ENCODE measurements at regions not wholly inside any gene's neighbourhood (a gene's known extent, or its start where the extent isn't known, plus 50 kb on each side); places are given as distances from the start of the nearest gene placed in this dataset.

DNA sequence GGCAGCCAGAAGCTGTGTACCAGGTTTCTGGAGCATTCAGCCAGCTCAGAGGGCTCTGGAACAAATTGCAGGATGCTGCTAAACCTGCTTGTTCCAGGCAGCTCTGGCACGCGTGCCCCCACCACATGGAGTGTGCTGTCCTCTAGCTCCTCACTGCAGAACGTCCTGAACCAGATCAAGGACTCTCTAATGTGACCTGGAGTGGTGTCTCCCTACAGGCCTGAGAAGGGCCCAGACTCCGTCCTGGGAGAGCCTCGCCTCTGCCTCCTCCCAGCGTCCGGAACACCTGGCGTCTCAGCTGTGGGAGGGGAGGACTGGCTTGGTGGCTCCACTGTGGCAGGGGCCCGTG lies 115.6 kb upstream of the GPC1 start:
- no peak for DNase-seq (ENCODE audit: low read depth)

DNA sequence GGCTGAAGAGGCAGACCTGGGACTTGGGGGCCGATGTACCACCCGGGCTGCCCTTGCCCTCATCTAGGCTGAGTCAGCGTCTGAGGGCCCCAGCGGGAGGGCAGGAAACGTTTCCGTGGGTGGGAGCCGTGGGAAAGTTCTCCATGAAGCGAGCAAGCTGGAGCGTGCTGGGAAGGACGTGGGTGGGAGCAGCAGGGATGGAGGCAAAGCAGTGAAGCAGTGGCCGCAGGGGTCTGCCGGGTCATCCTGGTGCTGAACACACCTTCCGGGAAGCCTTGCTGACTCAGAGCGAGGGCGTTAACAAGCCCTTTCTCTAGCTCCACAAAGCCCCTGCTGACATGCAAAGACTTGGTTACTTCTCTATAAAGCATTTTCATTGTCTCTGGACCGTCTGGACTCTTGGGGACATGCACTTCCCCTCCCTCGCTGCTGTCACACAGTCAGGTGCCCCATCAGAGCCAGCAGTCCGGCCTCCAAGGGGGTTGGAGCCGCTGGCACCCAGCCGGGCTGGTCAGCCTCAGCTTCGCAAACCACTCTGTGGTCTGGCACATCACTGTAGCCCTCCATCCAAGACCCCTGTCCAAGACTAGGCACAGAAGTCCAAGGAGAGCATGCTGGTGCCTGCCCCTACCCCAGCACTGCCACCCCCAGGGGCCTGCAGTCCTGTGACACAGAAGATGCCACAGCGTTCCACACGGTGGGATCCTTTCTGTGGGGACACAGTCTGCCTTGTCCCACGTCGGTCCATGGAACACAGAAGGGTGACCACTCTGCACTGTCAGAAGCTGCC lies 115.1 kb upstream of the GPC1 start:
- no peak for DNase-seq (ENCODE audit: low read depth)

DNA sequence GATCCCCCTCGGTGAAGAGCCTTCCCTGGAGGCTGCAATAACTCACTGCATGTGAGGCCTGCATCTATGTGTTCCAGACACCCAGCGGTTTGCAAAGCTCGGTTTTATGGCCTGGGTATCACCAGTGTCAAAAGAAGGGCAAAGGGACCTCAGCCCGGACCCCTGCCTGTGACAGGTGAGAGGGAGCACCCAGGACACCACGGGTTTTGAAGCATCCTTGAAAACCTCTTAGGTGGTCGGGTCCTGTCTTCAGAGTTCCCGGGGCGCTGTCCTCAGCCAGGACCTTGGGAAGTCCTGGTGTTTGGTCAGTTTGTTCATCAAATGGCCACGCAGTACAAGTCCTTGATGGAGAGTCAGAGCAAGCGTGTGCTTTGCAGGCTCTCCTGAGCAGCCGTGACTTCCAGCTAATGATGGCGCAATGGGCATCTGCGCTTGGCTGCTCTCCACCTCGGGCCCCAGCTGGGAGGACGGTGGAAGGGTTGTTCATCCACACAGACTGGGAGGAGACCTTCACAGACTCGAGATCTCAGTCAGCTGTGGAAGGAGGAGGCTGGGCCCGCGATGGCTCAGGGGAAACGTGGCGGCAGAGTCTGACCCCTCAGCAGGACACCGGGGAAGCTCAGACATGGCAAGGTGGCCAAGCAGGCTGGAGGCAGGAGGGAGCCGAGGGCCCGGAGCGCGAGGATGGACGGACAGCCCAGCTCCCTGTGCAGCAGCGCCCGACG lies 113.1 kb upstream of the GPC1 start:
- no peak for DNase-seq (ENCODE audit: low read depth)

DNA sequence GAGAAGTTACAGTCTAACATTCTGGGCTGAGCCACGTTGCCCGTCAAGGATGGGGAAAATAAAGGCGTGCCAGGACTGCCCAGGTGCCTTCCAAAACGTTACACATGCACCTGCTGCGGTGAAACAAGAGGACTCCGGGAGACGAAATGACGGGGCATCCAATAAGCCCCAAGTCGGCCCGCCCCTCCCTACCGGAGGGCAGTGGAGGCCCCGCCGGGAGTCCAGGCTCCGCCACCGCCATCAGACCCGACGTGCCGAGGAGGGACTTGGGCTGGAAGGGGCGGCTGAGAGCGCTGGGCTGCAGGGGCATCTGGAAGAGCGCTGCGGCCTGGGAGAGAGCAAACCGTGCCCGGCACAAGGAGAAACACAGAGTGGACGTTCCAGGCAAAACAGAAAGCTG lies 112.5 kb upstream of the GPC1 start:
- no peak for DNase-seq (ENCODE audit: low read depth)

DNA sequence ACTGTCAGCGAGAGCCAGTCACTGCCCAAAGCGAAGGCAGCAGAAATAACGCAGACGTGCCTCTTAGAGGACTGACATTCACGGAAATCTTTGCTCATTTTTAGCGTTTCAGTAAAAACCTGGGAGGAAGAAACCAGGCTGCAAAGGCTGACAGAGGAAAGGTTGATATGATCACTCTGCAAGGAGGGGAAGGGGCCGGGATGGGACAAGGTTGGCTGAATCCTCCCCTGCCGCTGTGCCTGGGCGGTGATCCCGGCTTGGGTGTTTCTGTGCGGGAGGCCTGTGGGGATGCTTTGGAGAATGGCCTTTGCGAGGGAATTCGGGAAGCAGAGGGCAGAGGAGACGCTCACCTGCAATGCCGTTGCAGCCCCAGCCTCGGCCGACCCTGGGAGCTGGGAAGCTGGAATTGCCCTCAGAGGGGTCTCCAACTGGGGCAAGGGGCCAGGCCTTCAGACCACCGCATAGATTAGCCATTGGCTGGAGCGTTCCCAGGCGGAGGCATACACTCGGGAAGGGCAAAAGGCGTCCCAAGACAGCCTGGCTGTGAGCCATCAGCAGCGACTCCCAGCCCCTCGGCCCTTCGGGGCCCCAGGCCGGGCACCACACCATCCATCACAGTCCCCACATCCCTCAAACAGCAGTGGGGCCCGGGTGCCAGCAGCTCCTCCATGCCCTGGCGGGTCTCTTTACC lies 111.7 kb upstream of the GPC1 start:
- DNase-seq (ENCODE audit: low read depth), result no peak

DNA sequence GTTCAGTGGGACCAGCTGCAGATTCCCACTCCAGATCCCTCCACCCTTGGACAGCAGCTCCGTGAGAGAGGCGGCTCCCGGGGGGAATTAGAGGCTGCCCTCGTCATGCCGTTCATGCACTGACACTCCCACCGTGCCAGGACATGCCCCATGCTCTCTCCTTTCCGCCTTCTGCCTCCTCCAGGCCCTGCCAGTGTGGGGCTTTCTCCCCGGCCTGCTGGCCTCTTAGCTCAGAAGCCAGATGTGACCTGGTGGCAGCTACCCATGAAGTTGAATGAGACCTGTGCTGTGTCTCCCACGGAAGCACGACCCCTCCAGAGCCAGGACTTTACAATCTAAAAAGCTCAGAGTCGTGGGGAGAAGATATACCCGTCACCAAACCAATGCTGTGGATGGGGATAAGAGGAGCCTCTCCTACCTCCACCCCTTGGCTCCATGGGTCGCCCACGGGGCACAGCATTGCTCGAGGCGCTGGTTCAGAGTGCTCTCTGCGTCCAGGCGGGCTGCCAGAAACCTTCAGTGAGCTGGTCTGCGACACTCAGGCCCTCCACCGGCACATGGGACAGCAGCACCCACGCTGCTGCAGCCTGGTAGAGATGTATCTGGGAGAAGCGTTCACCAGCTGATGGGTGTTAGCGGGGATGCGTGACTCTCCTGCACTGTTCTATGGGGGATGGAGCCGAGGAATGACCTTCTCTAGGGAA lies 111.0 kb upstream of the GPC1 start:
- no peak for DNase-seq (ENCODE audit: low read depth)

DNA sequence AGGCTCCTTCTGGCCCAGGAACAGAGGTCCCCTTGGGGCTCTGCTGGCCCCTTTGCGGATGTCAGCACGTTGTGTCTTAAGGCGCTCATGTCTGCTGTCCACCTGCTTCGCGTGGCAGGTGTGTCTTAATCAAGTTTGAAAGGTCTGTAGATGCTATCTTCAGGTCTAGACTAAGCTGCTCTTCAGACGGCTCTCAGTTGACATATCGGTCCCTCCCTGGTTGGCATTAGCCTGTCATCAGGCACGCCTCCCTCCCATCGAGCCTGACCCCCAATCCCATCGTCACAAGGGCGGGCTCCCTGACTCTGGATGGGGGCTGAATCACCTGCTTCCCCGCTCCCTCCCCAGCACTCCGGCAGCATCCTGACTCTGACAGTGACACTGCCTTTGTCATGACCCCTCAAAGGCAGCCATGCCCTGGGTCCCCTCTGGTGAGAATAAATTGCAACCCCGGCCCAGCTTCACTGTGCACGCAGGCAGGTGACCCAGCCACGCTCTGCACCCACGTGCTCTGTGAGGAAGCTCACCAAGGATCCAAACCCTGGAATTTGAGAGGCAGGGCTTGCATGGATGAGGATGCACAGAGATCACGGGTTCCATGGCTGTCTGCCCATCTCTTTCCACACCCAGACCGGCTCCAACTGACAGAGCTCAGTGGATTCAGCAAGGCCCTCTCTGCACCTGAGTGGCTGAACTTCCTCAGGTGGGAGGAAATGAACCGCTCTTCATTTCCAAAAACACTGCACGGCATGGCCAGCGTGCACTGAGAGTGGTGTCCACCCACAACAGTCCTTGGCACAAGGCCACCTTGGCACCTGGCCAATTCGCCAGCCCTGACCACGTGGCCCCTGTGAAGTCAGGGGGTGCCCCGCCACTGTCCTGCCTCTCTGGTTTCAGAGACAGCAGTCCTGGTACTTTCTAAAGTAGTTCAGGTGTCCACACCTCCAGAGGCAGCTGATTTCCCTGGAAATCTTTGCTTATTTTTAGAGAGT lies 110.2 kb upstream of the GPC1 start:
- DNase-seq (ENCODE audit: low read depth), result no peak

DNA sequence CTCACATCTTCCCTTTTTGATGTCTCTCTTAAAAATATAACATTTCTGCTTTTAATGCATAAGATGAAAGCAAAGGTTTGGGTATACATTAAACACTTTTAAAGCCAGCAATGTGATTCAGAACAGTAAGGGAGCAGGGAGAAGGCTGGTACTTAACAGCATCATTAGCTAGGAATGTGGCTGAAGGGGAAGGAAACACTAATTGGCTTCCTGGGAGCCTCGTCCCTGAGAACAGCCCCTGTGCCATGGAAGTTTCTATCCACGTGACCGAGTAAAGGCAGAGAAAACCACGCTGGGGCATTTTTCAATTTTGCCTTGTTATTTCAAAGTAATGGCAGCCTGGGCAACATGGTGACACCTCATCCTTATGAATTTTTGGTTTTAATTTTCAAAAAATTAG lies 109.2 kb upstream of the GPC1 start:
- DNase-seq (ENCODE audit: low read depth), result no peak

DNA sequence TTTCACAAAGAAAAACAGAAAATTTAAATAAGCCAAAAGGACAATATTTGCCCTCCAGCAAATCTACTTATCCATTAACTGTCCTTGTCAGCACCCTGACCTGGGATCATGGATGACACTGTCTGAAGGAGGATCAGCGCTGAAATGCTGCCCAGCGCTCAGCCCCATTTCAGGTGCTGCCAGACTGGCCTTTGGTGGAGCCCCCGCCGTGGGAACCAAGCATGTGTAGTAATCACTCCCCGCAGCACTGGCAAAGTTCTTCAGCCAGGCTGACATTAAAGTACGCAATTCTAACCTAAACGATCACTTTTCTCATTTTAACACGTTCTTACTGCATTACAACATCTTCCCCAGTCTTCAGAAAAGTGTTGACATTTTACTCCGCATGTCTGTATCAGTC lies 108.6 kb upstream of the GPC1 start:
- no peak for DNase-seq (ENCODE audit: low read depth)

DNA sequence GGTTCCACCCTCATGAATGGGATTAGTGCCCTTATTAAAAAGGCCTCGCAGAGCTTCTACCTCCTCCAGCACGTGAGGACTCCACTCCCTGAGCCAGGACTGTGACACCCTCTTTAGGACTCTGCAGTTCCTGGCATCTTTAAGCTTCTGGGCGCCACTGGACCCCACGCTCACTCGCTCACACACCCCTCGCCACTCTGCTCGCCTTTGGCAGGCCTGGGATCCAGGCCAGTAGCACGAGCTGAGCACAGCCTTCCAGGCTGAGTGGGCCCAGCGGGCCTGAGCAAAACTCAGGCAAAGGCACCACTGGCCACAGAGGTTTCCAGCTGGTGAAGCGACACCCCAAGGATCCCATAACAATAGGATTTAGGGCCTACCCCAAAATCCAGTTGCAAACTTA lies 107.9 kb upstream of the GPC1 start:
- DNase-seq (ENCODE audit: low read depth), result no peak

DNA sequence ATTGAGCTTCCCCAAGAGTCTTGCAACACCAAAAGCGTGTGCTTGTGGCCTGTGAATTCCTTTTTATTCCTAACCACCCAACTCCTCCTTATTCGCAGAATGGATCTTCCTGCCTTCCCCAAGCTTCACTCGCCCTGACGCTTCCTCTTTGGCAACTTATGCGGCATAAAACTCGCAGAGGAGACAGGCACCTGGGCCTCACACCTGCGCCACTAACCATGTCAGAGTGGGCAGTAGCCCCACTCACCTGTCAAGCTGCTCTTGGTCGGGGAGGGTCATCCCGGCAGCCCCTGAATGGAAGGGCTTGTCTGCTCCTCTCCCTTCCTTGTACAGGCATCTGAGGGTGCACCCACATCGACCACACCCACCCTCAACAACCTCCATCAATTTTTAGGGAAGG lies 106.9 kb upstream of the GPC1 start:
- DNase-seq (ENCODE audit: low read depth), result no peak

DNA sequence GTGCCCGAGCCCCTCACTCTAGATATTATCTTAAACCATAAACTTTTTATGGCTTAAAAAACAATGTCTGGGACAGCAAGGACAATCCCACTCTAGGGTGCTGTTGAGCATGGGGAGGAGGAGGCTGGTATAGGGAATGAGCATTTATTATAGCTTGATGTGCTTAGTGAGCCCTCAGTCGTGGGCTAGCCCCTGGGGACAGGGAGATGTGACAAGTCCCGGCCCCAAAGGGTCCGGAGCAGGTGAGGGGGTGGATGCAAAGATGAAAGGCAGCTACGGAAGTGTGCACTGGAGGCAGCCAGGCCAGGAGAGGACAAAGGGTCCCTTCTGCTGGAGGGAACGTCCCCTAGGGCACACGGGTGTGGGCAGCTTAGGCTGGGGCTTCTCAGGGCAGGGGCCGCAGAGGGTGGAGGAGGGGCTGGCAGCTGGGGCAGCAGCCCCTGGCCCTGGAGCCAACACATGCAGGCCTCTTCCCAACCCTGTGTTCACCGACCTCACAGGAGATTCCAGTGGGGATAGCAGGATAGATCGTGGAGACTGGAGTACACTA lies 106.3 kb upstream of the GPC1 start:
- no peak for DNase-seq (ENCODE audit: low read depth)

DNA sequence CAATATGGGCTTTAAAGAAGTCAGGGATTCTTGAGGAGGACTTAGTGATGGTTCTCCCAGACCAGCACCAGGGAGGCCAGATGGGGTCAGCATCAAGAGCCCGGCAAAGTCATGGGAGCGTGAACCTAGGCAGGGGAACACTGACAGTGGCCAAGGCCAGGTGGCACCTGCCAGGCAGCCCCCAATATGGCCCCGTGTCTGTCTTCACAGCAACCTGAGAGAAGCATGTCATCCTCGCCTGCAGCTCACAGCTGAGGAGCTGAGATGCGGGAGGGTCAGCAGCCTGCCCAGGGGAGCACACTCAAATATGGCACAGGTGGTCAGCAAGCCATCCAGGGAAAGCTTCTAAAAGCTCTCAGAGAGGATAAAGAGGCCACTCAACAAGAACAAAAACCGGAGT lies 105.7 kb upstream of the GPC1 start:
- DNase-seq (ENCODE audit: low read depth), result no peak

DNA sequence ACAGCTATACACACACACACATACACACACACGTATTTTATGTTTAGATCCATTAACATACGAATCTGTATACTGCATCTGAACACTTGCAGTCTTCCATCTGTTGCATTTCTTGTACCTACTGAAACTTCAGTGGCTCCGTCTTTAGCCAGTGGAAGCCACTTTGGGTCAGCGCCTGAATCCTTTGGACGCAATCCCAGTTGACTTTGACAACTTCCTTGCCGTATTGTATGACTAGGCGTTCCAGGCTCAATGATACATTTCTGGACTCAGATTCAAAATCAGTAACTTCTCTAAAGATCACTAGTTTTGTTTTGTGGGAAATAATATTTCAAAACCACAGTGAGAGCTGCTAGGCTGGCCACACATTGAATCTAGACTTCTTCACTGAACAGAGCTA lies 101.5 kb upstream of the GPC1 start:
- DNase-seq (ENCODE audit: low read depth), result no peak

DNA sequence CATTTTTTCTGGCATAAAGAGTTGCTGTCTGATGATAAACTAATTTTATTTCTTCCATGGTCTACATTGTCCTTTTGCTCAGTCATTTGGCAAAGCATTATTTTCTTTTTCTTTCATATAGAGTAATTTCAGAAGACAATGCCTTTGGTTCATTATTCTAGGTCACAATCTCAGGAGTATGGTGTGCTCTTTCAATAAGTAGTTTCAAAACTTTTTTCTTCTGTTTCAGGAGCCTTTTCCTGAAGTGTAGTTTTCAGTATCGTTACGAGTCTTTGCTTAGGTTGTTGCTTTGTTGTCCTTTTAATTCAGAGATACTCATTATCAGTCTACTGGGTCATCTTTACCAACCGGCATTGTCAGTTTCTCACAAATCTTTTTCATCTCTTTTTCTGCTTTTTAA lies 100.4 kb upstream of the GPC1 start:
- DNase-seq (ENCODE audit: low read depth), result no peak

DNA sequence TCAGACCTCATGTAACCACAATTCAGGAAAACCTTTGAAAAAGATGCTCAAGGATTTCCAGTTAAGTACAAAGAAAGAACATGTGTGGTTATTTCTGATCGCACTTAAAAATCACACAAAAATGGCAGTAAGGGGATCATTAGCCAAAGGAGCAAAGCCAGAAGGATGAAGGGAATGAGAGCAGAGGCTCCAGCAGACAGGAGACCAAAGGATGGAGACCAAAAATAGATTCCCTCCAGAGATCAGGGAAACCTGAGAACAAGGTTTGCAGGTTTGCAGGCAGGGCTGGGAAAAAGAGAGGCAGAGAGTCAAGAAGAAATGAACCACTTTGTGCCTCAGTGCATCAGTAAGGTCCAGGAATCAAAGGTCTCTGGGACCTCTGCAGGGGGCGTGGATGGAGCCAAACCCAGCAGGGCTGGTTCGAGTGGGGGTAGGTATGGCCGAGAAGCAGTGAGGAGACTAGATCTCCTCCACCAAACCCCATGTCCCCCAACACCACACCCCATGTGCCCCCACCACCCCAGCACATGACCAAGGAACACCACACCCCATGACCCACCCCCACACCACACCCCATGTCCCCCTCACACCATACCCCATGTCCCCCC lies 98.5 kb upstream of the GPC1 start:
- DNase-seq (ENCODE audit: low read depth), result no peak

DNA sequence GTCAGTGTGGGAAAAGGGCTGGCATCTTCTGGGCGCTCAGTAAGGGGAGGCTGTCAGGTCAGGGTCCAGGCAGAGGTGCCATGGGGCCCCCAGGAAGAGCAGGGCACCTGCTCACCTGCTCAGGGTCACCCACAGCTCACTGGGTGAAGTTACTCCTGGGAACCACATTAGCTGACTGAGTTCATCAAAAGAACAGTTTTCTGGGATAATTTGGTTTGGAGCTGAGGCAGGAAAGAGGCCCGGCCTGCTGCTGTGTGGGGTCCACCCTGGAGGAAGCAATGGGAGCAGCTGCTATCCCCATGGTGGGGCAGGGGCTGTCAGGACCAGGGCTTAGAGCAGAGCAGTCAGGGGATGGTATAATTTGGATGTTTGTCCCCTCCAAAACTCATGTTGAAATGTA lies 97.2 kb upstream of the GPC1 start:
- DNase-seq (ENCODE audit: low read depth), result no peak

DNA sequence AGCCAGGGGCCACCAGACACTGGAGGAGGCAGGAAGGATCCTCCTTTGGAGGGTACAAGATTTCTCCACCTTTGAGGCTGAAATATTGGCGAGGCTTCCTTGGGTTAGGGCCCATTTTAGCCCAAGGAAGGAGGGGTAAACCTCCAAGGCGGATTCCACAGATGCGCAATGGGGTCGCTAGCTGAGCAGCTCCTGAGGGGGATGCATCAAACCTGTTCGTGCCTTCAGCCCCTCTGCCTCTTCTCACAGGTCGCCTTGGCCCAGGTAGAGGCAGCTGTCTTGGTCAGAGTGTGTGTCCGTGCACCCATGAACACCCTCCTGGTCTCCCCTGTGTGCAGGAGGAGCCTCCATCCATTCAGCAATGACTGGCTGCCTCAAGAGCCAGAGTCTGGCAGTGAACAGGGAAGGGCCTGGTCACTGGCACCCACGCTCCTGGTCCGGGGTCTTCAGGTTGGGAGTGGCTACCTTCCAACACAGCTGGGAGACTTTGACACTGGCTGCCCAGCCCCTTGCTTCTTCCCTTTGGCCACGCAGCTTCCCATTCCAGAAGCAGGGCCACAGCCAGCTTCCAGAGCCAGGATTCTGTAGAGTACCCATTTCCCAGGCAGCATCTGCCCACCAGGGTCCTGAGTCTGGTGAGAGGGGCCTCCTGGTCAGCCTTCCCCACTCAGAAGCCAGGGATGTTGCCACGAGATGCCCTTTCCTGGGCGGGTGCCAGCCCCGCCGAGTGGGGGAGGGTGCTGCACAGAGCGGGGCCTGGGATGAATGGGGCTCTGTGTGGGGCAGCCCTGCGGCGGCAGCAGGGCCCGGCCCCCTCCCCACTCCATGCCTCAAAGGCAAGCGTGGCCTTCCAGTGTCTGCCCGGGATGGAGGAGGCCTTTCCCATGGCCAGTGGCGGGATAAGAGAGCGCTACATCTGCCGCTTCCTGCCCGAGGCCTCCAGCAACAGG lies 95.8 kb upstream of the GPC1 start:
- no peak for DNase-seq (ENCODE audit: low read depth)

DNA sequence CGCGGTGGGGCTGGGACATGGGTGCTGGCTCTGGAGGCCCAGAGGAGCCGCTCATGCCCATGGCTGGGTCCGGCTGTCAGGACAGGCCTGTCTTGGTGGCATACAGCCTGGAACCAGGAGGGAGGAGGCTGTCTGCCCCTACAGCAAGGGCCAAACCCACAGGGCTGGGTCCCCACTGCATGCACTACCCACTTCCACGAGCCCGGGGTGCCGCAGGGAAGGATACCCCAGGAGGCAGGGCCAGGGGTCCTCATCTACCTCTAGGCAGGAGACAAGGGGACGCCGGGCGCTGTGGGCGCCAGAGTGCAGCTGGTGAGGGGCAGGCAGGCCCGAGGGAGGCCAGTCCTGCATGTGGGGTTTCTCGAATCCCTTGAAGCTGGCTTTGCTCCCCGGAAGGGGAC lies 95.1 kb upstream of the GPC1 start:
- no peak for DNase-seq (ENCODE audit: low read depth)

DNA sequence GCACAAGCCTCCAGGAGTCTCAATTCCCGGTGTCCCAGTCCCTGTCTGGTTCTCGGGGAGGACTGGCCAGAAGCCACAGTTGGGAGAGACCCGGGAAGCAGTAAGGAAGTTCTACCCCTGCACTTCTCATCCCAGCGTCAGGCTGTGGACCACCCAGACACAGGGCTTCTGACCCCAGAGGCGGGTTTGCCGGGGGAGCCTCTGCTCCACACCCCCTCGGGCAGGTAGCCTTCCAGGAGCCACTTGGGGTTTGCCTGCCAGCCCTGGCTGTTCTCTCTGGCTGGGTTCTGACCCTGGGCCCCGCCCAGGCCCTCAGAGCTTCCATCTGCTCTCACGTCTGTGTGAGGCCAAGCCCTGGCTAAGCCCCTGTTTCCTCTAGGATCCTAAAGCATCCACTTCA lies 94.4 kb upstream of the GPC1 start:
- DNase-seq (ENCODE audit: low read depth), result no peak
